ENCODE measurements at regions not wholly inside any gene's neighbourhood (a gene's known extent, or its start where the extent isn't known, plus 50 kb on each side); places are given as distances from the start of the nearest gene placed in this dataset.
A peak's percentile ranks its signal among the peaks of the same experiment; 100 is the strongest.
"Not testable (repeated sequence)": the region's sequence is repeated elsewhere in the genome, so short reads cannot be mapped to it uniquely, and the experiment has no call there.

DNA sequence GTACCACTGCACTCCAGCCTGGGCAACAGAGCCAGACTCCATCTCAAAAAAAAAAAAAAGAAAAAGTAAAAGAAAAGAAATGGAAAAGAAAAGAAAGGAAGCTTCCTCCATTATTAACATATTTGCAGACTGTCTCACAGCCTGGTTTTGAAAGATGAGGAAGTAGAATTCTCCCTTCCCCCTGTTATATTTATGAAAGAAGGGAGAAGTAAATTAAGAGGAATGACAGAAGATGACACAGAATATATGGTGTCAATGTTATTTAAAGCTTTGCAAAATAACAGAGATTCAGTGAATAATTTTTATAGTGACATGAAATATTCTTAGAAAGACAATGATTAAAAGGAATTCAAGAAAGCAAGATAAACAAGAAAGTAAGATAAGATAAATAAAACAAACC is 83.7 kb upstream of the PRSS16 start:
- no peak for DNase-seq

DNA sequence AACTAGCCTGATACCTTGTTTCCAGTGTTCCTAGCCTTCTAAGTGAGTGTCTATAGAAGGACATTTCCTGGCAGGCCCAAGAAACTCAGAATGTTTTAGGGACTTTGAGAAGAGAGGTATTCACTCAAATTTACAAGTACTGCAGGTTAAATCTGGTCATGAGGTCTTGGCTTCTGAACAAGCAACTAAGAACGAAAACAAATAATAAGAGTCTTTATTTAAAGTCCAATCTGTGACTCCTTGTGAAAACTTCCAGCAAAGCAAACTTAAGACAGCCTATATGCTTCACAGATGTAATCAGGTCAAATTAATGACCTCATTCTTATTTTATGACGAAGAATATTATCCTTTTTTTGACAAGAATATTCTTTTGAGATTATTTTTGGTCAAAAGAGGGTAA is 79.4 kb upstream of the PRSS16 start:
- no peak for DNase-seq

DNA sequence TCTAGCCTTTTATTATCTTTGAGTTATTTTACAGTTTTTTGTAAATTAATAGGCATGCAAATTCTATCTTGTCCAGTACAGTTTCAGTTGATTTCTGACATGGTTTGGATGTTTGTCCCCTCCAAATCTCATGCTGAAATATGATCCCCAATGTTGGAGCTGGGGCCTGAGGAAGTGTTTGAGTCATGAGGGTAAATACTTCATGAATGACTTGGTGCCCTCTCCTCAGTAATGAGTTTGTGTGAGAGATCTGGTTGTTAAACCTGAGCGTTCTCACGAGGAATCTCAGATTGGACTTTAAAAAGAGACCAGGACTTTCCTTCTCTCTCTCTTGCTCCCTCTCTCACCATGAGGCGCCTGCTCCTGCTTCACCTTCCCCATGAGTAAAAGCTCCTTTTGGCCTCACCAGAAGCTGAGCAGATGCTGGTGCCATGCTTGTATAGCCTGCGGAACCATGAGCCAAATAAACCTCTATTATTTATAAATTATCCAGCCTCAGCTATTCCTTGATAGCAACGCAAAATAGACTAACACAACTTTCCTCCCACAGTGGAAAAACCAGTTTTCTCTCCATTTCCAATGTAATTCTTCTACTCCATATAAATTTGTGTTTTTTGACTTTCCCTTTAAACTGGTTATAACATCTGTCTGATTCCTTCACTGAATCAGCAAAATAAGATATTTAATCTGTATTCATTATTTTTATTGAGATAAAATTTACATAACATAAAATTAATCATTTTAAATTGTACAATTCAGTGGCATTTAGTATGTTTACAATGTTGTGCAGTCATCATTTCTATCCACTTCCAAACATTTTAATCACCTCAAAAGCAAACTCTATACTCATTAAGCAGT is 78.7 kb upstream of the PRSS16 start:
- DNase-seq = peak; percentile 81

DNA sequence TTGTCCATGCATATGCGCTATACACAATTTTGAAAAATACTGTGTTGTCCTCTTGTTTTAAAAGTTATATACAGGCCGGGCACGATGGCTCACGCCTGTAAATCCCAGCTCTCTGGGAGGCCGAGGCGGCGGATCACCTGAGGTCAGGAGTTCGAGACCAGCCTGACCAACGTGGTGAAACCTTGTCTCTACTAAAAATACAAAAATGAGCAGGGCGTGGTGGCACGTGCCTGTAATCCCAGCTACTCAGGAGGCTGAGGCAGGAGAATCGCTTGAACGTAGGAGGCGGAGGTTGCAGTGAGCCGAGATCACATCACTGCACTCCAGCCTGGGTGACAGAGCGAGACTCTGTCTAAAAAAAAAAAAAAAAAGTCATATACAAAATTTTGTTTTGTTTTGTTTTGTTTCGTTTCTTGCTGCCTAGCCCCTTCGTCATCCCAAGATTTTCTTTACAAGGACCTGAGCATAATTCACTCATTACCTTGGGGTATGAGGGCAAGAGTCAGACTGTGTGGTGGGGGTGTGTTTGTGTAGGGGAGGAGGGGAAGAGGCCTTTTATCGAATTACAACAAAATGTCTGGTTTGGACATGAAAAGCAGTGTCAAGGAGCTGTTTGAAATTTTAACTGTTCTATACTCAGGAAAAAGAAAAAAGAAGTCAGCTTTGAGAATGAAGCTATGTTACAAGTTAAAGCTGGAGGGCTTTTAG is 74.8 kb upstream of the PRSS16 start:
- not testable (repeated sequence) for DNase-seq

DNA sequence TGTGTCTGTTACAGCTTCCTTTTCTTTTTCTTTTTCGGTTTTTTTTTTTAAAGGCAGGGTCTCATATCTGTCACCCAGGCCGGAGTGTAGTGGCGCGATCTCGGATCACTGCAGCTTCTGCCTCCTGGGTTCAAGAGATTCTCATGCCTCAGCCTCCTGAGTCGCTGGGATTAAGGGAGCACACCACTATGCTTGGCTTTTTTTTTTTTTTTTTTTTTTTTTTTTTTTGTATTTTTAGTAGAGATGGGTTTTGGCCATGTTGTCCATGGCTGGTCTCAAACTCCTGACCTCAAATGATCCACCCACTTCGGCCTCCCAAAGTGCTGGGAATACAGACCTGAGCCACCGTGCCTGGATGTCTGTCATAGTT is 74.3 kb upstream of the PRSS16 start:
- not testable (repeated sequence) for DNase-seq

DNA sequence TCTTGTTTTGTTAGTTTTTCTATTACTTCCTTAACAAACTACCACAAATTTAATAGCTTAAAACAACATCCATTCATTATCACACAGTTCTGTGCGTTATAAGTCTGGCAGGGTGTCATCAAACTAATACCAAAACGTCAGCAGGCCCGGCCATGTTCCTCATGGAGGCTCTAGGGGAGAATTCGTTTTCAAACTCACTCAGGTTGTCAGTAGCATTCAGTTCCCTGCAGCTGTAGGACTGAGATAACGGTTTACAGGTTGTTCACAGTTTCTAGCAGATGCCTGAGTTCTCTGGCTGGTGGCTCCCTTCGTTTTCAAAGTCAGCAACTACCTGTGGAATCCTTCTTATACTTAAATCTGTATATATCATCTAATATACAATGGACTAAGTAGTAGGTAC is 72.5 kb upstream of the PRSS16 start:
- DNase-seq = no peak

DNA sequence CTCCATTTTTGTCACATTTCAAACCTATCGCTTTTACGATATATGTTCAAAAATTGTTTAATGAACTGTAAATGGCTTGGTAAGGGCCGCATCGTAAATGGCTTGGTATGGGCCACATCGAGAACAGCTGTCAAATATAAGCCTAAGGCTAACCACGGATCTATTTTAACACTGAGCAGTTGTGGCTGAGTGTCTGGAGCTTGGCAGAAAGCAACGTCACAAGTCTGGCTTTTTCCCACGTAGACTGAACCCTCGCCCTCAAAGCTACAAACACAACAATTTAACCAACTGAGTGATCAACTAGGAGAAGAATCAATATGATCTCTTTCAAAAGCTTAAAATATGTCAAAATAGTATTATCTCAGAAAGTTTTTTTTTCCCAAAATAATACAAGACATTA is 71.4 kb upstream of the PRSS16 start:
- peak; percentile 32 for DNase-seq

DNA sequence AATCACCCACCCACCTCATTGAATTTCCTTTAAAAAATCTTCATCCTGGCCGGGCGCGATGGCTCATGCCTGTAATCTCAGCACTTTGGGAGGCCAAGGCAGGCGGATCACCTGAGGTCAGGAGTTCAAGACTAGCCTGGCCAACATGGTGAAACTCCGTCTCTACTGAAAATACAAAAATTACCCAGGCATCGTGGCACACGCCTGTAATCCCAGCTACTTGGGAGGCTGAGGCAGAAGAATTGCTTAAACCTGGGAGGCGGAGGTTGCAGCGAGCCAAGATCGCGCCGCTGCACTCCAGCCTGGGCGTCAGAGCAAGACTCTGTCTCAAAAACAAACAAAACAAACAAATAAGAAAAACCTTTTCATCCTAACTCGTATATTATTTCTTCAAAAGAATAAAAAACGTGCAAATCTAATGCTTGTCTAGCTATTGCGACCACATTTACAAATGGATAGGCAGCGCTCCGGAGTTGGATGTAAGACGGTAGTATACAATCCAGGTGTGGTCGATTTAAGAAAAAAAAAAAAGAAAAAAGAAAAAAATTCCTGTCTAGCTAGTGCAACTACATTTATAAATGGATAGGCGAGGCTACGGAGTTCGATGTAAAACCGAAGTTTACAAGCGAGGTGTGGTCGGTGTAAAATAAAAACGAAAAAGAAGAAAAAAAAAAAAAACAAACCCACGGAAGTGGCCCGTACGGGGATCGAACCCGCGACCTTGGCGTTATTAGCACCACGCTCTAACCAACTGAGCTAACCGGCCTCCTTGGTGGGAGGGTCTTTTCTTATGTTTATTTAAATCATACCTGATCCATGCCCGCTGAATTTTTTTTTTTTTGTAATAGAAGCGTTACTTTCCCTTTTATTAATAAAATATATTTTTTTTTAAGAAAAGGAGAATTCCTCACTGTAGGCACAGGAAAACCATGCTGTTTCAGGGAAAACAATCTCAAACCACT is 70.7 kb upstream of the PRSS16 start:
- peak; percentile 50 for DNase-seq

DNA sequence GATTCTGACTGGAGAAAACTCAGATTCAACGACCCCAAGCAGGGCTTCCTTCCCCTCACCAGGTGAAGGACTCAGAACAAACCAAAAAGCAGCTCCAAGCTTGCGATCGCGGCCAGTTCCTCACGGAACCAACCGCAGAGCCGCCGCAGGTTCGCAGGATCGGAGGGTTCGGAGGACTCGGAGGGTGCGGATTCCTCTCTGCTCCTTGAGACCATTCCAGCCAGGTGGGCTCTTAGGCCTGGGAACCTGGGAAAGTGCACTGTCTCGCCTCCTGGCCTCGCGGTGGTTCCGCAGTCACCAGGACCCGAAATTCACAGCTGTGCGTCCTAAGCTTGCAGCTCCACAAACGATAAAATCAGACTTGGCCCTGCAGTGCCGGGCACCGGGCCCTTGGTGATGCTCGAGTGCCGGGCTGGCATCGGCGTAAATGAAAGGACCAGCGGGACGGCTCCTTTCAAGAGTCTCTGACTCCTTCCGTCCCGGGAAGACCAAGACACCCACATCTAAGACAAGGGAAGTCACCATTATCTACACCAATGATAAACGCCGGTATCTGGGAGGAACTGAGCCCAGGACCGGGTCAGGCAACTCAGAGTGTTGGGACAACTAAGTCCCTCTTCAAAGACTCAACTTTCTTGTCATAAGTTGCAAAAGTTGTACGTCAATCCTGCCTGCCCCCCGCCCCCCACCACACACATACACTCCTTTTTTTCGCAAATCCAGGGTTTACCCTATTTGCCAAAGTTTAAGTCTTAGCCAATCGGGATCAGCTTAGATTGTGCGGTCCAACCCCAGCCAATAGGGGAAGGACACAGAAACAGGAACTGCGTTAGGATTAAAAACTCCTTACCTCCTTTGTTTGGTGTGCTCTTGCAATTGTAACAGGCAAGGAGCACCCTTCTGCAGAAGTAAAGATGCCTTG is 69.8 kb upstream of the PRSS16 start:
- DNase-seq = peak; percentile 94

DNA sequence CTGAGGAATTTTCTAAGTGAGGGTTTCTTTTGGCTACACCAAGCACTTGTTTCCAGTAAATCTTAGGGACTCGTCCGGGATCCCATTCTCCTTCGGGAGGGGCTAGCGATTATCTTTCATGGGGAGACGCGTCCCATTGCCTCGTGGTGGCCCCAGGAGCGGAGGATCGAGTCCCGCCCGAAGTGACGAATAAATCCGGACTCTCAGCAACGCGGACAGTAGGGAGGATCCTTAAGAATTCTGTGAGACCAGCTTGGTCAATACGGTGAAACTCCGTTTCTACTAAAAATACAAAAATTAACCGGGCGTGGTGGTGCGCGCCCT is 69.1 kb upstream of the PRSS16 start:
- DNase-seq = no peak

DNA sequence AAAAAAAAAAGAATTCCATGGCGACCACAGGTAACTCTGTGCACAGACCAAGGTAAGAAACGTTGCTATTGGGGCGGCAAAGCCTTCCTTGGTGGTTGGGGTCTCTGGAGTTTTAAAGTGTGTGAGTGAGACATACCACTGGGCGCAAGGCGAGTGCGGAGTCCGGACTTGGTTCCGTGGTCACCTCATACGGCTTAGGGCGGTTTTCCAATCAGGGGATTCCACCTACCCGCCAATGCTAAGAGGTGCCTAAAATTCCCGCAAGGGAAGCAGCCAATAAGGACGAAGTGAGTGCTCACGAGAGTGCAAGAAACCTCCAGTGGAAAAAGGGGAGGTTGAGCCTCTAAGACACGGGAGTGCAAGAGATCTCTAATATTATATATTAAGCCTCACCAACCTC is 68.6 kb upstream of the PRSS16 start:
- no peak for DNase-seq

DNA sequence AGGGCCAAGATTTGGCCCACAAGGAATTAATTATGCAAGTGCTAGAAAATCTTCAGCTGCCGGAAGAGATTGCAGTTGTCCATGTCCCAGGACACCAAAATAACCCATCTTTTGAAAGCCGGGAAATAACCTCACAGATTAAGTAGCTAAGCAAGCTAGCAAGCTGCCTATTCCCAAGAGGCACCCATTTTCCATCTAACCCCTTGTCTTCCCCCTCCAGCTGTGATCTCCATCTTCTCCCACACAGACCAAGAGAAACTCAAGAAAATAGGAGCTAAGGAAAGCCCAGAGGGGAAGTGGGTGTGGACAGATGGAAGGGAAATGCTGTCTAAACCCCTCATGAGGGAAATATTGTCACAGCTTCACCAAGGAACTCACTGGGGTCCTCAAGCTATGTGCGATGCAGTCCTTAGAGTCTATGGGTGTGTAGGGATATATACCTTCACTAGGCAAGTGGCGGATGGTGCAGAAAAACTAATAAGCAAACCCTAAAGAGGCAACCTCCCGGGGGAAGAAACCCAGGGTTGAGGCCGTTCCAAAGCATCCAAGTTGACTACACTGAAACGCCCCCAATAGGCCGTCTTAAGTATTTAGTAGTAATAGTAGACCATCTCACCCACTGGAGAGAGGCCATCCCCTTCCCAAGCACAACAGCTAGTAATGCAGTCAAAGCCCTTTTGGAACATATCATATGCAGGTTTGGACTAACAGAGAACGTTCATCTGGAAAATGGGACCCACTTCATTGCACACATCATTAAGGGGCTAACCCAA is 64.3 kb upstream of the PRSS16 start:
- DNase-seq = no peak

DNA sequence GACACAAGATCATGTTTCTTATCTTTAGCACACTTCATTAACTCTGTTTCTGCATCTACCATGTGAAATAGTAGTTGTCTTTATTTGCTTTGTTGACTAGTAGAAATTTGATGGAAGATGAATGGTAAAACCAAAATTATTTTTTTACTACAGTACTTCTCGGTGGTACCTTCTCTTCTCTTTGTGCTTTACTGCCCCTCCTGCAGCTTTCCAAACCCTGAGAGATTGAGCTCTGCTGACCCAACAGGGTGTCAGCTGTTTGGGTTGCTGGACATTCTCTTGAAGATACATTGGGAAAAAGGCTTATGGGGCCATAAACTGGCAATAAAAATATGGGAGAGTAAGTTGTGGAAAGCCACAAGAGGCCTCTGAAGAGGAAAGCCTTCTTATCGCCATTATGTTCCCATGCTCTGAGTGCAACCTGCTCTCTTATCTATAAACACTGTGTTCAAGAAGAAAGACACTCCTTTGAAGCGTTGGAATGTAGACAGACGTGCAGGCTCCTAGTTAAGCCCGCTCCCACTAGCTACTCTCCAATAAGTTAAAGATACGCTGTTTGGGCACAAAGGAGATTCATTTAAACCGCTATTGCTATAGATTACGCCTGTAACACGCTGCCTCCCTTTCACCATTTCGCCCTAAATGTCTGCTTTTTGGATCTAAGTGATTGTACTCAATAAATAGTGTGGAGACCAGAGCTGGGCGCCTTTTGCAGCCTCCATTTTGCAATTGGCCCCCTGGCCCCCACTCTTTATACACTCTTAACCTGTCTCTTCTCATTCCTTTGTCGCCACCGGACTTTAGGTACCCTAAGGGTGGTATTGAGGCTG is 60.1 kb upstream of the PRSS16 start:
- no peak for DNase-seq

DNA sequence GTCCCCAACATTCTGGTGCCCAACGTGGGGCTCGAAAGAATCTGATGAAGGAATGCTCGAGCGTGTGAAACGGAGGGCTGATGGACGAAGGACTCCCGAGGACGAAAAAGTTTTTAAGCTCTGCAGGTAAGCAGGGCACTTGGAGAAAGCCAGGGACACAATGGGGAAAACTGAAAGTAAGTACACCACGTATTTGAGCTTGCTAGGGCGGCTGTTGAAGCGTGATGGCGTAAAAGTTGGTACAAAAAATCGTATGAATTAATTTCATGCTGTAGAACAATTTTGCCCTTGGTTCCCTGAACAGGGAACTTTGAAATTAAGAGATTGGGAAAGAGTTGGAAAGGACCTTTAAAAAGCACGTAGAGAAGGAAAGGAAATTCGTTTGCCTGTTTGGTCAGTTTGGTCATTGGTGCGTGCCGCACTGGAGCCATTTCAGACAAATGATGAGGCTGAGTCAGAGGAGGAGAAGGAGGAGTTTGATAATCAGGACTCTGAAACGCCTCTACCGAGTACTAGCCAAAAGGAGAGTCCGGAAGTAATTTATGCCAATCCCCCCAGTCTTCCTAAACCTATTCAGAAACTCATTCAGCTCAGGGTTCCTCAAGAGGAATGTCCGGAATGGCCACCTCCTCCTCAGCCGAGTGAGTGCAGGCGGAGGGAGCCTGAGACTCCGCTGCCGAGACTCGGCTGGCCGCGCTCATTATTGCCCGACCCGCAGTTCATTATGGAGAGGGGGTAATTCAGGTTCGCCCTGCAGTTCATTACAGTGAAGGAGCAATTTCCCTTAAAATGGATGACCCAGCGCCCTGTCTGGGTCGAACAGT is 59.2 kb upstream of the PRSS16 start:
- peak; percentile 85 for DNase-seq

DNA sequence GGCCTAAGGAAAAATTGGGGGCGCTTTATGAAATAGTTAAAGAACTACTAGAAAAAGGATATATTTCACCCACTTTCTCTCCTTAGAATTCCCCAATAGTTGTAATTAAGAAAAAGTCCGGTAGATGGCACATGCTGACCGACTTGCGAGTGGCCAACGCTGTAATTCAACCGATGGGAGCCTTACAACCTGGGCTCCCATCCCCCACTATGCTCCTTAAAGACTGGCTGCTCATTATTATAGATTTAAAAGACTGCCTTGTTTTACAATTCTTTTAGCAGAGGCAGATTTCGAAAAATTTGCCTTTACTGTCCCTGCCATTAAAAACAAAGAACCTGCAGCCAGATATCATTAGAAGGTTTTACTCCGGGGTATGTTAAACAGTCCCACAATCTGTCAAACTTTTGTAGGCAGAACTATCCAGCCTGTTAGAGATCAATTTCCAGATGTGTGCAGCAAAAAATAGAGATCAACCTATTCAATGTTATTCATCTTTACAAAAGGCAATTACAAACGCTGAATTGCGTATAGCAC is 58.5 kb upstream of the PRSS16 start:
- peak; percentile 82 for DNase-seq

DNA sequence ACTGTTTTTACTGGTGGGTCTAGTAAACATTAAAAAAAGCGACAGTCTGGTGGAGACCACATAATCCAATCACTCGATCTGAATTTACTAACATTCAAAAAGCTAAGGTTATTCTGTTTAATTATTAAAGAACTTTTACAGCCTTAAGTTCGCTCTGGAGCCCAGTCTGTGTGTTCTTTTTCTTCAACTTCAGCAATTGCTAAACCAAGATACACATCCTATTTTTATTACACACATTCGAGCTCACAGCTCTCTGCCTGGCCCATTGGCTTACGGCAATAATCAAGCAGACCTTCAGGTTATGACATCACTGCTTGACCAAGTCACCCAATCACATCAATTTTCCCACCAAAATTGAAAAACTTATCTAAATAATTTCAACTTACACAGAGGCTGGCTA is 57.4 kb upstream of the PRSS16 start:
- no peak for DNase-seq

DNA sequence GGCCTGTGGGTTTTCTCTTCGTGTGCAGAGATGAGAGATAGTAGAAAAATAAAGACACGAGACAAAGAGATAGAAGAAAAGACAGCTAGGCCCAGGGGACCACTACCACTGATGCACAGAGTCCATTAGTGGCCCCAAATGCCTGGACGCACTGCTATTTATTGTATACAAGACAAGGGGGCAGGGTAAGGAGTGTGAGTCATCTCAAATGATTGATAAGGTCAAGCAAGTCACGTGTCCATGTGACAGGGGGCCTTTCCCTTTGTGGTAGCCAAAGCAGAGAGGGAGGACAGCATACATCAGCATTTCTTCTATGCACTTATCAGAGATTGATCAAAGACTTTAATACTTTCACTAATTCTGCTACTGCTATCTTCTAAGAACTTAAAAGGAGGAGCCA is 53.0 kb upstream of the PRSS16 start:
- not testable (repeated sequence) for DNase-seq

DNA sequence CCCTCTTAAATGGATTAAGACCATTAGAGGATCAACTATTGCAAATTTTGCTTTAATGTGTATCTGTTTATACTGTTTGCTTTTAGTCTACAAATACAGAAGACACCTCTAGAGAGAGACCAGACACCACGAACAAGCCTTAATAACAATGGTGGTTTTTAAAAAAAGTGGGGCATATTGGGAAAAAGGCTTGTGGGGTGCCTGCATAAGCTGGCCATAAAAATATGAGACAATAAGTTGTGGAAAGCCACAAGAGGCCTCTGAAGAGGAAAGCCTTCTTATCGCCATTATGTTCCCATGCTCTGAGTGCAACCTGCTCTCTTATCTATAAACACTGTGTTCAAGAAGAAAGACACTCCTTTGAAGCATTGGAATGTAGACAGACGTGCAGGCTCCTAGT is 52.0 kb upstream of the PRSS16 start:
- DNase-seq = not testable (repeated sequence)

Measured in fibroblast of upper back skin (primary cell).